ENCODE measurements at regions not wholly inside any gene's neighbourhood (a gene's known extent, or its start where the extent isn't known, plus 50 kb on each side); places are given as distances from the start of the nearest gene placed in this dataset.

GRCh38 chr3:3448468-3448867 is 269.0 kb upstream of the CRBN start:
- TF ChIP-seq GTF2F1 (IDR thresholded peaks at IDR 0.05; ENCODE audit: borderline replicate concordance, low read depth, low read length) (no peak), CREB1 (IDR thresholded peaks at IDR 0.05) (no peak), CTCF (IDR thresholded peaks at IDR 0.05; ENCODE audit: control extremely low read depth in 1 of 3, insufficient read depth in 1 of 3, low read depth in 1 of 3, low read length in 3 of 3) (no peak), CHD7 (IDR thresholded peaks at IDR 0.05; ENCODE audit: insufficient replicate concordance, low read length) (no peak), RFX5 (IDR thresholded peaks at IDR 0.05; ENCODE audit: borderline replicate concordance, low read depth, low read length) (no peak), SIN3A (conservative IDR thresholded peaks at IDR 0.05 in 1 of 2, IDR thresholded peaks at IDR 0.05 in 1 of 2; ENCODE audit: low read depth in 1 of 2, low read length in 2 of 2) (no peak)

All from H1 (cell line).